NCI-H524 treated with DMSO at 0.1 percent for 48 hours (cell line): ENCODE measurements at regions not wholly inside any gene's neighbourhood (a gene's known extent, or its start where the extent isn't known, plus 50 kb on each side); places are given as distances from the start of the nearest gene placed in this dataset.
"Not testable (repeated sequence)": the region's sequence is repeated elsewhere in the genome, so short reads cannot be mapped to it uniquely, and the experiment has no call there.

Source experiments
- DNase-seq: peaks from one replicate; lab custom pipeline; 2025; lab: John Stamatoyannopoulos, UW

DNA sequence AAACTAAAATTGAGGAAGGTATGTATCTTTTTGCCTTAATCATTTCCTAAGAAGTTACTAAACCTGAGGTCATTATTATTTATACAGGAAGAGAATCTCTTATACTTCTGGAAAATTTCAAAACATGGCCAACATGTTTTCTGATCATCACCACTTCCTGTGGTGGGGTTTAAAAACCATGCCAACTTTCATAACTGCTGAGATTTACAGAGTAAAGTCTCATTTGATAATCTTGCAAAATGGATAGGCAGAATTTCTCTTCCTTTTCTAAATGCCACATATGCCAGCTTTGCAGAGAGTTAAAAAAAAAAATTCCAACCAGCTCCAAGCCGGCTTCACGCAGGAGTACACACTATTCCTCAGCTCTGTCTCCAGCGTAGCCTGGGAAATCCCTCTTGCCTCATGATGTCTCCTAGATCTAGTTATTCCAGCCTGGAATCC, 124.3 kb upstream of the SPRED1 start:
- DNase-seq: no peak

DNA sequence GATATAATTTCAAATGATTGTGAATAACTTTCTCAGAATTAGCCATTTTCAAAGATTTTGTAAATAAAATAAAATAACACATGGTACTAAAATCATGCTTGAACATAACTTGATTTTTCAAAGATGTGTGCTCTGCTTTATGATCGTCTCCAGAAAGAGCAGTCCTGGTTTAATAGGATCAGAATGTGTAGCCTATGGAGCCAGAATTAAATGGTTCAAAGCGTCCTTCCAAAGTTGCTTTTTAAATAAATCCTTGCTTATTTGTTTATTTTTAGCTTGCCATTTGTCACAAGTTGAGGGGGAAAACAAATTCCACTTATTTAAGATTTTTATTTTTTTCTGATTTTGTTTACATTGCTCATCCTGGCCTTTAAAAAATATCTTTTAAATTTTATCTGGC, 123.7 kb upstream of the SPRED1 start:
- no peak for DNase-seq

GRCh38 chr15:38129531-38130204, 123.0 kb upstream of the SPRED1 start:
- no peak for DNase-seq

DNA sequence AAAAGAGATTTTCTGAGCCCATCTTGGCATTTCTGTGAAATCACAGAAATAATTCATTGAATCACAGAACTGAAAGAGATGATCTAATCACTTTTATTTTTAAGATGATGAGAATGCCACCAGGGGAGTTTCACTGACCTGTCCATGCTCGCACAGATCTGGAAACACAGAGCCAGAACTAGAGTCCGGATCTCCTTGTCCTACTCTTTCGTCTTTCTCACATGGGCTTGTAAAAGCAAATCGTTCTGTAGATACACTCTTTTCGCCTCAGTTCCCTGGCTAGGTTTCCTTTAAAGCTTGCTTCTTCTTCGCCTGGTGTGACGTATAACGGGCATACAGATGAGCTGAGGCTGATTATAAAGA, 122.5 kb upstream of the SPRED1 start:
- no peak for DNase-seq

DNA sequence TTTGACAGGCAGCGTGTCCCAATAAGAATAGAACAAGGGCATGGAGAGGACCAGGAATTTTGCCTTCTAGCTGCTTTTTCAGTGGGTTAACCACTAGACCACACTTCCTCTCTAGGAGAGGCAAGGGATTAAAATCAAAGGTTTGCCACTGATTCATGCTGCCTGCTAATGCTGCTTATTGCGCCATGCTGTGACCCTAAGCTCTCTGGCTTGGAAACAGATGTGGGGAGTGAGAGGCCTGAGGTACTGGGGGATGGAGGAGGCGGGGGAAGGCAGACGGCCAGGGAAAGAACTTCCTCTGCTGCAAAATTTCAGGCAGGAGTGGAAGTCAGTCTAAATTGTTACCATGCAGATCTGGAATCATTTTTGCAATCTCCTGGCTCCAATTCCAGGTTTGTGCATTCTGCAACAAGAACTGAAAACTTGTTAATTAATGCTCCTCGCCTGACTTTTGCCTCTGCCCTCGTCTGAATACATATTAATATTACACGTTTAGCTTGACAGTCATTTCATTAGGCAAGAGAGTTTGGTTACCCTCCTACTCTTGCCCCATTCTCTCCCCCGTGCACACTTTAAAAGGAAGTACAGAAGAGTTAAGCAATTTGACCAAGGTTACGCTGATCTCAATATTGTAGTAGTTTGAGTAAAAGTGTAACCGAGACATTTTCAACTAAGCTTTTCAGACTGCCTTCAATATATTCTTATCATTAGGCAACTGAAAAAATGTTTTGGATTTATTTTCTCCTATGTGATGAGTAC, 121.7 kb upstream of the SPRED1 start:
- DNase-seq: peak; percentile 30

GRCh38 chr15:38134252-38134651, 118.4 kb upstream of the SPRED1 start:
- no peak for DNase-seq

DNA sequence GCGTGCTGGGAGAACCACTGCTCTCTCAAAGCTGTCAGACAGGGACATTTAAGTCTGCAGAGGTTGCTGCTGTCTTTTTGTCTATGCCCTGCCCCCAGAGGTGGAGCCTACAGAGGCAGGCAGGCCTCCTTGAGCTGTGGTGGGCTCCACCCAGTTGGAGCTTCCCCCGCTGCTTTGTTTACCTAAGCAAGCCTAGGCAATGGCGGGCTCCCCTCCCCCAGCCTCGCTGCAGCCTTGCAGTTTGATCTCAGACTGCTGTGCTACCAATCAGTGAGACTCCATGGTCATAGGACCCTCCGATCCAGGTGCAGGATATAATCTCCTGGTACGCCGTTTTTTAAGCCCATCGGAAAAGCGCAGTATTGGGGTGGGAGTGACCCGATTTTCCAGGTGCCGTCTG, 110.4 kb upstream of the SPRED1 start:
- not testable (repeated sequence) for DNase-seq

DNA sequence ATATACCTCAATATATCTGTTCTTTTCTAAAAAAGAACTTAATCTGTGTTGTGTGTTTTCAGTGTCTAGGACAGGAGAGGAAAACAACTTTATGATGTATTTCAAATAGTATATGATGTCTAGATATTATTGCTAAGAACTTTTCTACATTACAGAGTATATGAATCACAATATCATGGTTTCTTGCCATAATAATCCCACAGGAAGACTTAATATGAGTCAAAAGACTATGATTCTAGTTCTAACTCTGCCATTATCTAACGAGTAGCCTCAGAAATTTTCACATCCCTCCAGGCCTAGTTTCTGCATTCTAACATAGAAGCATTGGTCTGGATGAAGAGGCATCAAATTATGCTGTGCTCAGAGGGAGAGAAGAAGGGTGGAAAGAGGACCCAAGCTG, 107.7 kb upstream of the SPRED1 start:
- no peak for DNase-seq

DNA sequence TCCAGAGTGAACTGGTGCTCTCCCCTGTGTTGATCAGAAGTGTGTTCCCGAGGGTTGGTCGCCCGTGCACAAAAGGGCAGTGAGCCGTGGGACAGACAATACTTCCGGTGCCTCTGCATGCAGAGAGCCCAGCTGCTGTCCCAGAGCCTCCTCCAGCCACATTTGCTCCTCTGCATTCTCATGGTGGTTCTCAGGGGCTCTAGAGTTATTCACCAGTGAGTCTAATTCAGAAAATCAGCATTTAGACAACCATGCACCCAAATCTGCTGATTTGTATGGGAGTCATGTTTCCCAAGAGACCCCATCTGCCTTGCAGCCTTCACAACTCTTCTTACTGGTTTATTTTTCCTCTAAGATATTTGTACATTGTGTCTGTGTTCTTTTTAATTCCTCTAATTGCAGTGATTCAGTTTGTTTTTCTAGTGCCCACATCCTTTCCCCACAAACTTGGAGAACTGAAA, 107.0 kb upstream of the SPRED1 start:
- no peak for DNase-seq

- no peak for DNase-seq
Observed at GRCh38 chr15:38147246-38147645, 105.4 kb upstream of the SPRED1 start.

DNA sequence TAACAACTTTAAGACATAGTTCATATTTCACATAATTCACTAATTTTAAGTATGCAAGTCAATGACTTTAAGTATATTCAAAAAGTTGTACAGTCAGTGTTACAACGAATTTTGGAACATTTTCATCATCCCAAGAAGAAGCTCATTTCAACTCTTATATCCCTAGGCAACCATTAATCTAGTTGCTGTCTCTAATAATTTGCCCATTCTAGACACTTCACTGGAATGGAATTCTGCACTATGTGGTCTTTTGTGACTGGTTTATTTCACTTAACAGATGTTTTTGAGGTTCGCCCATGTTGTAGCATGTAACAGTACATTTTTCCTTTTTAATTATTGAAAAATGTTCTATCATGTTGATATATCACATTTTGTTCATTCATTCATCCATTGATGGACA, 104.2 kb upstream of the SPRED1 start:
- no peak for DNase-seq

DNA sequence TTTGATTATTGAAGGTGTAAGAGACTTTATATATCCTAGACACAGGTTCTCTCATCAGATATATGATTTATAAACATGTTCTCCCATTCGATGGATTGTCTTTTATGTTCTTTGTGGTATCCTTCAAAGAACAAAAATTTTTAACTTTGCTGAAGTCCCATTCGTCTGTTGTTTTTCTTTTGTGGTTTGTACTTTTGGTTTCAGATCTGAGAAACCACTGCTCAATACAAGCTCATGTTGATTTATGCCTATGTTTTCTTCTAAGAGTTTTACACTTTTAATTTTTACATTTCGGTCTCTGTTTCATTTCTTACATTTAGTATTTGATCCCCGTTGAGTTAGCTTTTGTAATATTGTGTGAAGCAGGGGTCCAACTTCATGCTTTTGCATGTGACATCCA, 103.3 kb upstream of the SPRED1 start:
- no peak for DNase-seq

DNA sequence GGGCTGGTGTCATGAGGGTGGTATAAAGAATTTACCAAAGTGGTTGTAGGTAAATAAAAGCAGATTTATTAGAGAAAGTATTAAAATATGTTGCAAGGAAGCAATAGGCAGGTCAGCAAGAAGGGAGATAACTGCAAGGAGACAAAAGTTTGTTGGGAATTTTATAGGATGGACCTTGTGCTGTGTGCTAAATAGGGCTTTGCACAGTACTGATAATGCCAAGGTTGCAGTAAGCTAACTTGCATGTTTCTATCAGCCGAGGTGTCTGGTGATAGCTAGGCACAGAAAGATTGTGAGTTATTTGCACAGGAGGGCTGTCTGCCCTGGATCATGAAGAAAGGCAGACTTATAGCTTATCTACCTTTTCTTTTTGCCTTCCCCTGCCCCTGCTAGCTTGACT, 102.5 kb upstream of the SPRED1 start:
- no peak for DNase-seq

DNA sequence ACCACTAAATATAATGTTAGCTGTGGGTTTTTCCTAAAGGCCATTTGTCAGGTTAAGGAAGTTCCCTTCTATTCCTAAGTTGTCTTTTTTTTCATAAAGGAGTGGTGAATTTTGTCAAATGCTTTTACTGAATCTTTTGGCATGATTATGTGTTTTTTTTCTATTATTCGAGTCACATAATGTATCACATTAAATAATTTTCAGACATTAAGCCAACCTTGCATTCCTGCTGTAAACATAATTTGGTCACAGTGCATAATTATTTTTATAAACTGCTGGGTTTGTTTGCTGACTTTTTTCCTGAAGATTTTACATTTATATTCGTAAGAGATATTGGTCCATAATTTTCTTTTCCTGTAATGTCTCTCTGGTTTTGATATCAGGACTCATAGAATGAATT, 101.8 kb upstream of the SPRED1 start:
- no peak for DNase-seq

GRCh38 chr15:38153781-38154180, 98.9 kb upstream of the SPRED1 start:
- DNase-seq: no peak

- DNase-seq: no peak
Observed at GRCh38 chr15:38154255-38154654, 98.4 kb upstream of the SPRED1 start.

GRCh38 chr15:38154837-38155236, 97.8 kb upstream of the SPRED1 start:
- no peak for DNase-seq

DNA sequence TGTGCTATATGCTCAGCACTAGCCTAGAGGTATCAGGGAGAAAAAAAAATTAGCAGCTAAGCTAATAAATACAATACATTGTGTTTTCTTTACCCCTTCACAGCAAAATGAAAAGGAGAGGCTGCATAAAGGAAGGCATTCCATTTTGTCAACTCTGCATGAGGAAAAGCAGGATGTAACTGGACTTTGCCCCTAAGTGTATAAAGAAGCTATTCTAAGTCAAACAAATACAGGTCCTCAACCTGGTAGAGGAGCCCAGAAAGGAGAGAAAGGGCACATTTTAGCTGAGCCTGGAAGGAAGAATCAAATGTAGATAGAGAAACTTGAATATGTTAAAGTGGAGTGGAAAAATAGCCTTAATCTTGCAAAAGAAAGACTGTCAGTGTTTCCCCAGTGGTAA, 89.0 kb upstream of the SPRED1 start:
- DNase-seq: no peak

DNA sequence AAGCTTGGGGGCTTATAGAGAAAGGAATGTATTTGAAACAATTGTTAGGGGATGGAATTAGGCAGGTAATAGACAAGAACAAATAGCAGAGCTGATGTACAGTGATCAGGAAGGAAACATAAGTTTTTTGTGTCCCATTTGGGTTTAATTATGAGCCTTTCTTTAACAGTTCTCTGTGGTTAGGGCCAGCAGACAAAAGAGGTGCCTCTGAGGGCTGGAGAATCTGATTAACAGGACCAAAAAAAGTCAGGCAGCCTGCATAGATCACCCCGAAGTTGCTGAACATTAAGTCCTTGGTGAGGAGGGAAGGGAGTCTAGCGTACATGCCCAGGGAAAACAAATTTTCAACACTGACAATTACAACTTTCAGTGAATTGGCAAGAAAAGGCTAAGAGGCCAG, 88.6 kb upstream of the SPRED1 start:
- DNase-seq: no peak

DNA sequence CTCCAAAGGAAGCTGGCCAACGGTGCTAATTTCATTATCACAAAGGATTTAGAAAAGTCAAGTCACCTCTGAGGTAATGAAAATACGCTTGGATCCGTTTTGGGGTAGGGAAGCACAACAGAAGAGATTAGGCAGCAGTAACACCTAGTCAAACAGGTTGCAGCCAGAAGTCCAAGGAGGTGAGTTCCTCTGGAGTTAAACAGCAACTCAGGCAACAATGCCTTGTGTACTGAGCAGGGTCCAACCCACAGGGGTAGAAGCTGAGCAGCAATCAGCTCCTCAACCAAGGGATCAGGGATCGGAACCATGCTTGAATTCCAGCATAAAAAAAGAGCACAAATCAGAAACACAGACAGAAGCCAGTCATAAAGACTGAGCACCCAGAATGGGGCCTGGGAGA, 88.1 kb upstream of the SPRED1 start:
- no peak for DNase-seq

DNA sequence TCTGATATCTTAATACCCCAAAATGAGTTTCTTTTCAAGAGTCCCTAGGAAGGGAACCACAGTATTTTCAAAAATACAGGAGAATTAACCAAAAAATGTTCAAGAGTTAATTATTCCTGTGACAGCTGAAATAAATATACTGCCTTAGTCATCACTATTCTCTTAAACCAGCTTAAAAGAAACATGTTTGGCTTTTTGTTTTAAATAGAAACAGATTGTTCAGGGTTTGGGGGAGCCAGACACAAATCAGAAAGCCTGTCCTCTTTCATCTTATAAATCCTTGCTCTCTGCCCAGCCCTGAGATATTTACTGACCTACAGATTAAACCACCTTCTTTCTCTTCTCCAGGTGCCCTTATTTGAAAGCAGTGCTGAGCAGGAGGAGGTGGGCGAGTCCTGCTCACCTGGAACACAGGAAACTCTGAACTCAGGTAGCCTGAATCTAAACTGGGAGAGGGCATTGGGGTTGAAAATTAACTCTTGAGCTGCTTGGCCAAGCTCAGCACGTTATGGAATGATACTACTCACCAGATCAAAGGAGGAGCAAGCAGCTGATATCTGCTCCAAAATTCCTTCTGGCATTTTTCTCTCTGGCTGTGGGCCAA, 84.1 kb upstream of the SPRED1 start:
- DNase-seq: no peak

DNA sequence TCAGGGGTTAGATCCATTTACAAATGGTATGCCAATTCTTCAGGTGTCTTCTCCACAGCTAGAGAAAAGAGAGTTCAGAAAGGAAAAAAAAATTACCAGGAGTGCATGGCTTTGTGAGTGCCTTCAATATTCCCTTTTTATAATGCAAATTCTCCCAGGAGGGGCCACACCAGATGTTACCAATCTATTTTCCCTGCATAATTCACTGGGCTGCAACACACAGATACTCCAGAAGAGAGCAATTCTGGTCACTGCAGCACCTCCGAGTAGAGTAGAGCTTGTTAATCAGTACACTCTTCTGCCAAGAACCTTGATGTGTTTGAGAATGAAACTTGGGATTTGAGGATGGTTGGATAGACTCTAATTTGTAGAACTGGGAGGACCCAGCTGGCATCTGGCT, 80.7 kb upstream of the SPRED1 start:
- DNase-seq: no peak

DNA sequence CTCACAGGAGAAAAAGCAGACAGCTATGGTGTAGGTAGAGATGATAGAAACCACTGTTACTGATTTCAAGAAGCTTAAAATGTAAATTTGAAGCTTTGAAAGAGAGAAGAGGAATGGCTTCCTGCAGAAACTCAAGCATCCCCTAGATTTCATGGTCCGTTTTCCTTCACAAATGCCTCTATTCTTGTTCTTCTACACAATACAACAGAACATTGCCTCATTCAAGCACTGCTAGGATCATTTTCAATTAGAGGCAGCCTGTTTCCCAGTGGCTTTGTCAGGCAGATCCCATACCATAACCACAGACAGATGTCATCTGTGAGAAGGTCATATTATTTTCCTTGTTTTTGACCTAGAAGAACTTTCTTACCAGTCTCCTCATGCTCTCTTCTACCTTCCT, 77.9 kb upstream of the SPRED1 start:
- DNase-seq: no peak
